GM21786 (cell line): ENCODE measurements at regions not wholly inside any gene's neighbourhood (a gene's known extent, or its start where the extent isn't known, plus 50 kb on each side); places are given as distances from the start of the nearest gene placed in this dataset.

ENCODE experiments used
- ATAC-seq: cut with Tn5 transposase; IDR thresholded peaks from one replicate; pipeline ENCODE4 v1.9.1; 2021; ENCODE audit not compliant: unreplicated experiment

- no peak for ATAC-seq
These were observed 167.9 kb upstream of the MYLIP start for GRCh38 chr6:15960740-15961634.

GRCh38 chr6:15957655-15958169 is 171.2 kb upstream of the MYLIP start:
- ATAC-seq: no peak

GRCh38 chr6:15956205-15957106 is 172.4 kb upstream of the MYLIP start:
- ATAC-seq: no peak

GRCh38 chr6:15955484-15955883 is 173.4 kb upstream of the MYLIP start:
- ATAC-seq: no peak

- ATAC-seq: no peak
These were observed 175.6 kb upstream of the MYLIP start for GRCh38 chr6:15953152-15953880.

GRCh38 chr6:15952231-15953151 is 176.4 kb upstream of the MYLIP start:
- no peak for ATAC-seq

GRCh38 chr6:15950962-15951569 is 177.8 kb upstream of the MYLIP start:
- no peak for ATAC-seq

- ATAC-seq: no peak
These were observed 178.9 kb upstream of the MYLIP start for GRCh38 chr6:15949982-15950381.

- ATAC-seq: no peak
These were observed 179.7 kb upstream of the MYLIP start for GRCh38 chr6:15948930-15949900.

- no peak for ATAC-seq
These were observed 181.0 kb upstream of the MYLIP start for GRCh38 chr6:15947923-15948322.

GRCh38 chr6:15947436-15947835 is 181.4 kb upstream of the MYLIP start:
- no peak for ATAC-seq

GRCh38 chr6:15946701-15947385 is 182.0 kb upstream of the MYLIP start:
- ATAC-seq: no peak

- ATAC-seq: no peak
These were observed 183.2 kb upstream of the MYLIP start for GRCh38 chr6:15945593-15946159.

GRCh38 chr6:15943423-15943822 is 185.5 kb upstream of the MYLIP start:
- ATAC-seq: no peak

GRCh38 chr6:15941168-15941567 is 187.7 kb upstream of the MYLIP start:
- ATAC-seq: no peak

- ATAC-seq: no peak
These were observed 190.8 kb upstream of the MYLIP start for GRCh38 chr6:15938107-15938506.

GRCh38 chr6:15937602-15938001 is 191.3 kb upstream of the MYLIP start:
- no peak for ATAC-seq
